HG03432 (cell line): ENCODE measurements at regions not wholly inside any gene's neighbourhood (a gene's known extent, or its start where the extent isn't known, plus 50 kb on each side); places are given as distances from the start of the nearest gene placed in this dataset.
"Not testable (repeated sequence)": the region's sequence is repeated elsewhere in the genome, so short reads cannot be mapped to it uniquely, and the experiment has no call there.

Source experiments
- ATAC-seq: cut with Tn5 transposase; IDR thresholded peaks from one replicate; pipeline ENCODE4 v1.9.1; 2021; ENCODE audit warnings: mild to moderate bottlenecking, moderate library complexity; ENCODE audit not compliant: unreplicated experiment

DNA sequence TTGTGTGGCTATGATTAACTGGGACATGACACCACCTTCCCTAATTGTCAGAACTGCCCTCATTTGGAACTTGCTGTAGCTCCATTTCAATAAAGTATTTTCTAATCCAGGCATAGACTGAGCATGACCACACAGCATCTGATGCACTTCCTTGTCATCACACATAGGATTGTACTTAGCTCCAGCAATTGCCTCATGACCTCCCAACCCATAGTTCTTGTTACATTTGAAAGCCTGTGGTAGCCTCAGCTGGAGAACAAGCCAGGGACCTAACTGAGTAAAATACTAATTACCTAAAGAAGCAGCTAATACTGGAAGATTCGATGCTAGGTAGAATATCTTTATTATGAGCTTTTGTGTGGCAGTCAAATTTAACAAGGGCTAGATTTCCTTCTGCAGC lies 187.3 kb upstream of the KIF2B start:
- no peak for ATAC-seq

DNA sequence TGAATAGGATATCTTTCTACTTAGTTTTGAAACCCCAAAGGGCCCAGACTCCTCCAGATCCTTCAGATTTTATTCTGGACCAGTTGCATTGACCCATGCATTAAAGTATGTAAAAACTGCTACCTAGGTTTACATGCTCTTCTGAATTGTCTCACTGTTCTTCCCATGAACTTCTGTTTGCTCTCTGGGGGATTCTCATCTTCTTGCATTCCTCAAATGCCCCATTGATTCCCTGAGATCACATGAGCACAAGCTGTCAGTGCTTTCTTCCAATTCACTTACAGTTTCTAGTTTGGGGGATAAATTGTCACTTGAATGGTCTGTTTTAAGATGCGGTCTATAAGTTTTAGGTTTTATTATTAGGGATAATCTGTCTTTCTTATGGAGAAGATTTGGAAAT lies 188.9 kb upstream of the KIF2B start:
- ATAC-seq: no peak

DNA sequence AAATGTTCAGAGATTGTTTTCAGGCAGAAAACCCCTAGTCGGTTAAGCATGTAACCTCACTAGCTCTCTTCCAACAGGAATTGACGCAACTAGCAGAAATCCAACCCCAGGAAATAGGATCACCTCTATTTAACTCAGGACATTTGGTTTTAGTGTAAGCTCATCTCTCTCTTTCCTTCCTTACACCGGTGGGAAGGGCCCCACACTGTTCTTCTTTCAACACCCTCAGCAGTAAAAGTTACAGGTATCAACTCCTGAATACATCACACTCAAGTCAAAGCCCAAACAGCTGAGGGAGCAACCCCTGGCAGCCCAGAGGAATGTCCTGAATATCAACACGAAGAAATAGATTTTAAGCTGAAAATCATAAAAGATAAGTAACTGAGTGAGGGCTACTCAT lies 191.2 kb upstream of the KIF2B start:
- ATAC-seq: no peak

DNA sequence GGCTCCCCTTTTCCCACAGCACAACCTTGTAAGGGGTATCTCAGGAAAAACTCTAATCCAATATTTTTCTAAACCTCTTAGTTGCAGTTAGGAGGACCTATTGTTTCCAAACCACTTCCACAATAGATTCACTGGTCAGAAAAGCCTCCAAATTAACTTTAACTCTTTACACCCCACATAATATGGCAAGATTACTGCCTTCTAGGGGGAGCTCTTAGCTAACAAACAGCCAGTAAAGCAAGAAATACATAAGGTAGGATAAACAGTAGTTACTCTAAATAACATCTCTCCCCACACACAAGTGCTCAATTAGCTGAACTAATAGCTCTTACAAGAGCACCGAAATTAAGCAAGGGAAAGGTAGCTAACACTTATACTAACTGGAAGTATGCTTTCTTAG lies 192.1 kb upstream of the KIF2B start:
- ATAC-seq: no peak

DNA sequence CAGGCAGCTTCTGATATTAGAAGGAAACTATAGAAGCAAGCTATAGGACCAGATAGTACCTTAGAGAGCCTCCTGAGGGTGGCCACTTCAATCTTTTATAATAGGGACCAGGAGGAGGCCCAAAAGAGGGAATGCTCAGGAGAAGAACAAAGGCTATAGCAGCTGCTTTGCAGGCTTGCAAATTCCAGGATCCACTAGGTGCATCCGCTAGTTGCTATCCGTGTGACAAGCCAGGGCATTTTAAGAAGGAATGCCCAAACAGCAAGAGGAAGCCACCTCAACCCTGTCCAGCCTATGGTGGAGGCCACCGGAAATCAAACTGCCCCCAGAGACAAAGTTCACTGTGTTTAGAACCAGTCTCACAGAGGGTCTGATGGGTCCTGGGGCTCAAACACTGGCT lies 192.6 kb upstream of the KIF2B start:
- no peak for ATAC-seq

DNA sequence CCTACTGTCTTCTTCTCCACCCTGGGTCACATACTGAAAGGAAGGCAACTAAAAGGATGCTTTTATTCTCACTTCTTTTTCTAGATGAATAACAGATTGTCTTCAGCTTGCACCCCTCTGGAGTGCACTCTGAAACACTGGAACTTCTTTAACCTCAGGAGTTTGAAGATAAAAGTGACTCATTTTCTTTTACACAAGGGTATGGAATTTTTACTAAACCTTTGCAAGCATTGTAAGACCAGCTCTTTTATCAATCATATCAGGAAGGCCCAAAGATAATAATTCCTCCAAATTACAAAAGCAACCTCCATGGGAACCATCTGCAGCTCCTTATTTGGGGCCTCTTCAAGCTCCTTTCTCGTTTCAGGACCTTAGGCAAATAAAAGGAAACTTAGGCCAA lies 193.5 kb upstream of the KIF2B start:
- ATAC-seq: no peak

DNA sequence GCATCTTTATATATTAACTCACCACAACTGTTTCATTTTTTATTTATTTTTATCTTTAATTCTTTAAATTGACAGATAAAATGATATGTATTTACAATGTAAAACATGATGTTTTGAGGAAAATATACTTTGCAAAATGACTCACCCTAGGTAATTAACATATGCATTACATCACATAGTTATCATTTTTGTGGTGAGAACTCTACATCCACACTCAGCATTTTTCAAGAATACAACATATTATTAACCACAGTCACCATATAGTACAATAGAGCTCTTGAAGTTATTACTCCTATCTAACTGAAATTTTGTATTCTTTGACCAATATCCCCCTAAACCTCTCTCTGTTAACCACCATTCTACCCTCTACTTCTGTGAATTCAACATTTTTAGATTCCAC lies 194.7 kb upstream of the KIF2B start:
- no peak for ATAC-seq

DNA sequence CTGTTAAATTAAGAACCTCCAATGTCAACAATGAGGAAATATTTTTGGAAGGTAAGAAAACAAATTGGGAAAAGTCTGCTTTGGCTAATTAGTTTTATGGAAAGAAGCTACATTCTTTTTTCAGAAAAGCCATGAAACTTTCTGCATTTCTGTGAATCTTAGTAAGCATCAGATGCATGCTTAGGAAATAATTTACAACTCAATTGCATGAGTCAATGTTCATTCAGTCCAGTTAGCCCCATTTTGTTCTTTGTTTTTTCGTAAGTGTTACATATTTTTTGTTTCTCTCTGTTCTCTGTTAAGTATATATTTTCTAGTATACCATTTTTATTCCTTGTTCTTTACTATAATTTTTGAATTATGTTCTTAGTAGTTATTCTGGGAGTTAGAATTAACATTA lies 195.2 kb upstream of the KIF2B start:
- no peak for ATAC-seq

DNA sequence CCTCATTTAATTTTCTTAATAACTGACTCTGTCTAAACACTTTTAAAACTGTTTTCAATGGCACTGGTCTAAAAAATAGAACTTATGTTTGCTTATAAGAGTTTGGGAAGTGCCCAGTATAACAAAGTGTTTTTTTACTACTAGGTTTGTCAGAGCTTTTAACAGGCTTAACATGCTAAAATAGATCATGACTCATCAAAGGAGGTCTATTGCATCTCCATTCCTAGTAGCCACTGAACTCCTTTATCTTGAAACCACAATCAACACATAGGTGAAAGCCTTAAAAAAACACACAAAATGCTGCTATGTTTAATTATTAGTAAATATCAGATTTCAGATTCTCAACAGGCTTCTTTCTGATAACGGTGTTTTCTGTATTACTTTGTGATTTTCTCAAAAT lies 196.4 kb upstream of the KIF2B start:
- no peak for ATAC-seq

DNA sequence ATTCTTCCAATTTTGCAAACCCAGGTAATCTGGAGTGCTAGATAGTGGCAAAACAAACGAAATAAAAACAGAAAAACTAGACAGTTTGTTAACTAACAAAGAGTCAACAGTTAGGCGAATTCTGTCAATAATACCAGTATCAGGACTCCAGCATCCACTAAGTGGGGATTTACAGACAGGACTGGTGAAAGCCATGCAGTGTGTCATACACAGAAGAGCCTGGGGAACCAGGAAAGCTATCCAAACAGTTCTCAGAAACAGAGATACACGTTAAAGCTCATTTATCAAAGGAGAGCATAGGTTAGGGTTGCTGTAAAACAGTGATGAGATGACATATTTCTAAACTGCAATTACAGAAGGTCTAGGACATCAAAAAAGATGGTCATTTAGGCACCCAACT lies 203.7 kb upstream of the KIF2B start:
- ATAC-seq: no peak

DNA sequence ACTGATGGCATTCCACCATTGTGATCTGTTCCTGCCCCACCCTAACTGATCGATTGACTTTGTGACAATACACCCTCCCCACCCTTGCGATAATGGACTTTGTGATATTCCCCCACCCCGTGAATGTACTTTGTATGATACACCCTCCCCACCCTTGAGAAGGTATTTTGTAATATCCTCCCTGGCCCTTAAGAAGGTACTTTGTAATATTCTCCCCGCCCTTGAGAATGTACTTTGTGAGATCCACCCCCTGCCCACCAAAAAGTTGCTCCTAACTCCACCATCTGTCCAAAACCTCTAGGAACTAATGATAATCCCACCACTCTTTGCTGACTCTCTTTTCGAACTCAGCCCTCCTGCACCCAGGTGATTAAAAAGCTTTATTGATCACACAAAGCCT lies 214.5 kb upstream of the KIF2B start:
- not testable (repeated sequence) for ATAC-seq

DNA sequence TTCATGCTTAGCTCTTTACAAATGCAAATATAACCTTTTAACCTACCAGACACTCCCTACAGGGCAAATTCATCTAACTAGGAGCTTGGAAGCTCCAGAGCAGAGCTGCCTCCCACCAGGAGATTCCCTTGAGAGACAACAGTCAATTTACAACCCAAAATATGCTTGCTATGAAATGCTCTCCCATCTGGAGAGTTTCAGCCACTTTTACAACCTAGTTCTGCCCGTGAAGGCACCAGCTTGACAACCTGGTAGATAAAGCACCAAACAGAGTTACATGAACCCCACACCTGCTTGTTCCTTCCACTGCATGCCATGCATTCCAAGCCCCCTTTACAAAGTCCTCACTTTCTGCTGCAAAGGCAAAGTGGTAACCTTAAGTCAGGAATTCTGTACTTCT lies 215.3 kb upstream of the KIF2B start:
- ATAC-seq: no peak

DNA sequence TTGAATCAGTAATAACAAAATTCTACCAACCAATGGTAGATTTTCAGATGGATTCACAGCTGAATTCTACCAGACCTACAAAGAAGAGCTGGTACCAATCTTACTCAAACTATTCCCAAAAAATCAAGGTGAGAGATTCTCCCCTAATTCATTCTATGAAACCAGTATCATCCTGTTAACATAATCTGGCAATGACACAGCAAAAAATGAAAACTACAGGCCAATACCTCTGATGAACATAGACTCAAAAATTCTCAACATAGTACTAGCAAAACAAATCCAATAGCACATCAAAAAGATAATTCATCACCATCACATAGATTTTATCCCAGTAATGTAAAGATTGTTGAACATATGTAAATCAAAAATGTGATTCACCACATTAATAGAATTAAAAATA lies 234.4 kb upstream of the KIF2B start:
- no peak for ATAC-seq

DNA sequence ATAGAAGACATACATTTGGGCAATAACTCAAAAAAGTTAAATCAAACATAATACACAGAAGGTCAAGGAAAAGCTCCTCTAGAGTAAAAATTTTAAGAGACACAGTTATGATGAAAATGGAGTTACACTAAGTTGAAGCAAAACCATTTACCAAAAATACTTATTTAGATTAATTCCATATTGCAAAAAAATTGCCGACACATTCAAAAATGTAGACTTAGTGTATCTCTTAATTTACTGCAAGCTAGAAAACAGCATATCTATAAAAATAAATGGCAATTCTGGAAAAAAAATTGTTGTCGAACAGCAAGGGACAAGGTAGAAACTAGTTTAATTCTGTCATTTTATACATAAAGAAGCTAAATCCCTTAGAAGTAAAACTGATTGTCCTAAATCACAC lies 248.7 kb upstream of the KIF2B start:
- ATAC-seq: no peak

DNA sequence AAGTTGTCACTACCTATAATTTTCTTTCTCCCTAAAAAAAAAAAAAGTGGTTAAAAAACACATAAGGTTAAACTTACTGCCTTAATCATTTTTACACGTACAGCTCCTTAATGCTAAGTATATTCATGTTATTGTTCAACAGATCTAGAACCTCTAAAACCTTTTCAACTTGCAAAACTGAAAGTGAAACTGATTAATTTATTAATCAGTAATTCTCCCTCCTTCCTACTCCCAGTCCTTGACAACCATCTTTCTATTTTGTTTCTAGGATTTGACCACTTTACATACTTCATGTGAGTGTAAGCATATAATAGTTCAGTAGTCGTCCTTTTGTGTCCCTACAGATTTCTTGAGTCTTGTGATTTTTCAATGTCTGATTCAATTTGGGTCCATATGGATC lies 251.4 kb upstream of the KIF2B start:
- no peak for ATAC-seq

DNA sequence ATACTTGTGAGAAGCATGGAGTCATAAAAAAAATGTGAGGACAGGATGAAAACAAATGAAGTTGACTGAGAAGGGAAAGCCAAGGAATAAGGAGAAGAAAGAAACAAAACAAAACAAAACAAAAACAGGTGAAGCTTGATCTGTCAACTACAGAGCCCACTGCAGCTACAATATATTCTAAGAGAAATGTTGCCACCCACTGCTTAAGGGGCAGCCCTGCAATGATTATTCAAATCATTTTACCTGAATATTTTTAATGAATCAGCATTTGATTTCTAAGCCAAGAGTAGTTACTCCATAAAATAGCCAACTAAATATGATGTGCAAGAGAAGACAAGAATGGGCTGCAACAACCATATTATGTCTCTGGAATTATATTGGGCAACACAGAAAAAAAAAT lies 252.0 kb upstream of the KIF2B start:
- ATAC-seq: no peak

DNA sequence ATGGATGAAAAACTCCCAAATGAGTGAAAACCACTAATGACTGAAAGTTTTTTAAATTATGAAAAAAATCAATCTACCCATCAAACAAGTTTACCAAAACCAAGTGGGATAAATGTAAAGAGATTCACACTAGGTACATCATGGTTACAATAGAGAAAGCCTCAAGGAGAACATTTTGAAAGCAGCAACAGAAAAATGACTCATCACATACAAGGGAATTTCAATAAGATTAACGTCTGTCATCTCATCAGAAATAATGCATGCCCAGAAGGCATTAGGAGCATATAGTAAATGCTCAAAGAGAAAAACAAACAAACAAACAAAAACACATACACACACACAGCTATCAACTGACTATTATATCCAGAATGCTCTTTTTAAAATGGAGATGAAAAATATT lies 261.8 kb upstream of the KIF2B start:
- no peak for ATAC-seq

DNA sequence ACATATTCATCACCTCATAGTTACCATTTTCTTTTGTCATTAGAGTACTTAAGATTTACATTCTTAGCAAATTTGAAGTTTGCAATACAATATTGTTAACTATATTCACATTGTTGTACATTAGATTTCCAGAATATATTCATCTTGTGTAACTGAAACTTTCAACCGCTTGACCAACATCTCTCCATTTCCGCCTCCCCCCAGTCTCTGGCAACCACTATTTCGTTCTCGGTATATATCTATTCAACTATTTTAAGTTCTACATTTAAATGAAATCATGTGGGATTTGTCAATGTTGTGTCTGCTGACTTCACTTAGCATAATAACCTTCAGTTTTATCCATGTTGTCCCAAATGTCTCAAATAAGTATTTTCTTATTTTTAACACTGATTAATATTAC lies 274.5 kb upstream of the KIF2B start:
- ATAC-seq: no peak

DNA sequence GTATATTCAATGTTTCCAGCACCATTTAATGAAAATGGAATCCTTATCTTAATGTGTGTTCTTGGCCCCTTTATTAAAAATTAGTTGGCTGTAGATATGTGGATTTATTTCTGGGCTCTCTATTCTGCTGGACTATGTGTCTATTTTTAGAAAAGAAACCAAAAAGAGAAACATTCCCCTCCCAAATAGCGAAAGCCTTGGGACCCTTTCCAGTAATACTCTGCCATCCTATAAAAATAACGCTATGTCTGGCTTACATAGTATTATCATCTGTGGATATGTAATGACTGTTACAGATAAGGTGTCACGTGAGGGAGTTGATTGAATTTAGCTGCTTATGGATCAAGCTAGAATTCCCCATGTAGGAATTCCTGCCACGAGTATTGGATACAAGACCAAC lies 279.3 kb upstream of the KIF2B start:
- no peak for ATAC-seq

DNA sequence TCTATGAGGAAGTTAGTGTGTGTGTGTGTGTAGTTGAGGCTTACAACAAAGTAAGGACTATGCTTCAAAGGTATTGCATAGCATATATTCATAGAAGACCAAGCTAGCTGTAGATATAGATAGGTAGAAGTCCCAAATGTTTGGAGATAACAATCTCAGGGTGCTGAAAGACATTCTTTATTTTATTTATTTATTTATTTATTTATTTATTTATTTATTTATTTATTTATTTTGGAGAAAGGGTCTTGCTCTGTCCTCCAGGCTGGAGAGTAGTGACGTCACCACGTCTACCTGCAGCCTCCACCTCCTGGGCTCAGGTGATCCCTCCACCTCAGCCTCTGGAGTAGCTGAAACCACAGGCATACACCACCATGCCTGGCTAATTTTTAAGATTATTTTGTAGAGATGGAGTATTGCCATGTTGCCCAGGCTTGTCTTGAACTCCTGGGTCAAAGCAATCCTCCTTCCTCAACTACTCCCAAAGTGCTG lies 284.6 kb upstream of the KIF2B start:
- no peak for ATAC-seq

DNA sequence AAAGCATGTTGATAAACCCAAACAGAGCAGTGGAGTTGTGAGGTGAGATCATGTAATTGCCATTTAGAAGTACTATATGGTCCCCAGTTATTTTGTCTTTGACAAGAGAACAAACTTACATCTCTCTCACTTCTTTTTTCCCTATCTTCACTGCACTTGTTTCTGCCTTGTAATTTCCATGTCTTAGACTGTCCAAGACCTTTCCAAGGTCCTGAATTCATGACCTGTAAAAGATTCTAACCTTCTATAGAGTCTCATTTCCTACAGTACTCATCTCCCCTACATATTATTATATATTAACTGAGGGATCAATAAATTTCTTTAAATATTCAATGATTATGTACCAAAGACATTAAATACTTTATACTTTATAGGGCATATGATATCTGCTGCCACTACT lies 295.3 kb upstream of the KIF2B start:
- ATAC-seq: no peak

DNA sequence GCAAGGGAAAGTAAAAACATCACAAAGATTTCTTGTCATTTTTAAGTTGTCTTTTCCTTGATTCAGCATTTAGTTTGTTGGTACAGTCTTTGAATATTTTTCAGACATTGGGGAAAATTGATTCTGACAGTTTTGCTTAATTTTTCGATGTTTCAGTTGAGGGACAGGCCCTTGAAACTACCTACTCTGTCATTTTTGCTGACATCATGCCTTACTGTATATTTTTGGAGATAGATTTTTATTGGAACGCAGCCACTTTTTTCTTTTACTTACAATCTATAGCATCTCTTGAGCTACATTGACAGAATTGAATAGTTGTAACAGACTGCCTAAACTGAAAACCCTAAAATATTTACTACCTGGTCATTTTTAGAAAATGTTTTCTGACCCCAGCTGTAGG lies 297.1 kb upstream of the KIF2B start:
- no peak for ATAC-seq

DNA sequence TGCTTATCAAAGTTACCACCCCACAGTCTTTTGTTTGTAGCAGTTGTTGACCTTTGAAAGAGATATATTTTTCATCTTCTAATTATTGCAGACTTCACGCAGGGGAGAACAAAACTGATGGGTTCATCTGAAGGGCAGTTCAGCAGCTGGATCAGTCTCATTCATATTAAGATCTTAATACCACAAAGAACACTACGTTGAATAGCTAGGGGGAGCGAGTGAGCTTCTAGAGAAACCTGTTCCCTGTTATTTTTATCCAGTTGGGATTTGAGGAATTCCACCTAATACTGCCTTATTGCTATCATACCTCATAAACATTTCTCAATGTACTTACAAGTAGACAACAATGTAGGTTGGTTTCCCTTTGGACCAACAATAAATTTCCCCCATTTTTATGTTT lies 306.1 kb upstream of the KIF2B start:
- ATAC-seq: no peak

DNA sequence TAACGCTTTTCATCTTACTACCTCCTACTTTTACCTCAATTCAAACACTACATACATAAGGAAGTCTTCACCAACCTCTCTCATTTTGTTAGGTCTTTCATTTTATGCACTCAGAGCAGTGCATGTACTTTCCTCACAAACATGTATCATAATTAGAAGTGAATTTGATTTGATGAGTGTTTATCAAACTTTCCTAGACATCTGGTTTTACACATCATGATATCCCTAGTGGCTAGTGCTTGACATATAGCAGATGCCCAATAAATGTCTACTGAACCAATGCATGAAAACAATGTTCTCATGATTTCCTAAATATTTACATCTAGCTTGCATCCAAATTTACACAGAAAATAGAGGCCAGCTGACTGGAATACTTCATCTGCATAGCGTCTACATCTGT lies 323.4 kb upstream of the KIF2B start:
- ATAC-seq: no peak
